HG02759 (cell line): ENCODE measurements at regions not wholly inside any gene's neighbourhood (a gene's known extent, or its start where the extent isn't known, plus 50 kb on each side); places are given as distances from the start of the nearest gene placed in this dataset.
"Not testable (repeated sequence)": the region's sequence is repeated elsewhere in the genome, so short reads cannot be mapped to it uniquely, and the experiment has no call there.

Experiments used
- ATAC-seq: cut with Tn5 transposase; IDR thresholded peaks from one replicate; pipeline ENCODE4 v1.9.1; 2021; ENCODE audit warnings: mild to moderate bottlenecking, moderate library complexity; ENCODE audit not compliant: unreplicated experiment

GRCh38 chr10:57395923-57396322 lies 871.8 kb downstream of the IPMK start:
- ATAC-seq, result no peak

- no peak for ATAC-seq
These were observed 900.3 kb downstream of the IPMK start for GRCh38 chr10:57367412-57367811.

- ATAC-seq, result peak; percentile 73
These were observed 904.9 kb downstream of the IPMK start for GRCh38 chr10:57362811-57363210.

- ATAC-seq, result no peak
These were observed 914.2 kb downstream of the IPMK start for GRCh38 chr10:57353403-57354003.

- no peak for ATAC-seq
These were observed 916.6 kb downstream of the IPMK start for GRCh38 chr10:57351076-57351475.

GRCh38 chr10:57341294-57341693 lies 926.4 kb downstream of the IPMK start:
- no peak for ATAC-seq

GRCh38 chr10:57338823-57339558 lies 928.7 kb downstream of the IPMK start:
- ATAC-seq, result peak; percentile 57

GRCh38 chr10:57336865-57337264 lies 930.8 kb downstream of the IPMK start:
- ATAC-seq, result no peak

- no peak for ATAC-seq
These were observed 931.4 kb downstream of the IPMK start for GRCh38 chr10:57336341-57336740.

- ATAC-seq, result no peak
These were observed 933.2 kb downstream of the IPMK start for GRCh38 chr10:57334523-57334922.

GRCh38 chr10:57333880-57334279 lies 933.8 kb downstream of the IPMK start:
- no peak for ATAC-seq

GRCh38 chr10:57321400-57321854 lies 946.3 kb downstream of the IPMK start:
- not testable (repeated sequence) for ATAC-seq

GRCh38 chr10:57320416-57320815 lies 947.3 kb downstream of the IPMK start:
- ATAC-seq, result no peak

GRCh38 chr10:57314046-57314445 lies 953.0 kb upstream of the ZWINT start:
- no peak for ATAC-seq

GRCh38 chr10:57303566-57303965 lies 942.5 kb upstream of the ZWINT start:
- ATAC-seq, result no peak

GRCh38 chr10:57300718-57301117 lies 939.7 kb upstream of the ZWINT start:
- ATAC-seq, result no peak

GRCh38 chr10:57294698-57295097 lies 933.6 kb upstream of the ZWINT start:
- ATAC-seq, result no peak

GRCh38 chr10:57288754-57289153 lies 927.7 kb upstream of the ZWINT start:
- ATAC-seq, result no peak

GRCh38 chr10:57262892-57263291 lies 901.8 kb upstream of the ZWINT start:
- ATAC-seq, result no peak

- ATAC-seq, result no peak
These were observed 899.1 kb upstream of the ZWINT start for GRCh38 chr10:57260175-57260574.

GRCh38 chr10:57249615-57250281 lies 888.7 kb upstream of the ZWINT start:
- ATAC-seq, result no peak

- ATAC-seq, result no peak
These were observed 886.2 kb upstream of the ZWINT start for GRCh38 chr10:57247271-57247670.
